Panc1 (cell line): ENCODE measurements at regions not wholly inside any gene's neighbourhood (a gene's known extent, or its start where the extent isn't known, plus 50 kb on each side); places are given as distances from the start of the nearest gene placed in this dataset.

ENCODE experiments used
- ATAC-seq: fragments of 200-7000 bp; cut with Tn5 transposase; 2 replicates; pipeline ENCODE4 v1.9.1; 2020; ENCODE audit warnings: mild to moderate bottlenecking, moderate library complexity
- BruUV-seq: library from RNA; stranded (reverse); fragments of 400-500 nt; replicated peaks from 2 replicates; lab custom pipeline; 2021; lab: Mats Ljungman, UMichigan
- CTCF ChIA-PET: fragments of 300-600 bp; sonication (Branson Sonifier 250); formaldehyde crosslinking; loops from one replicate; lab custom pipeline; 2022; ENCODE audit warnings: antibody characterized with exemption; lab: Charles Lee
- POLR2A ChIA-PET: fragments of 300-600 bp; sonication (Branson Sonifier 250); formaldehyde crosslinking; loops from one replicate; lab custom pipeline; 2022; ENCODE audit warnings: antibody characterized with exemption; lab: Charles Lee
- DNase-seq: peaks from one replicate; pipeline ENCODE4 v3.0.0-alpha.2; 2010; ENCODE audit warnings: low read depth, low spot score
- H3K27ac ChIP-seq: 2 replicates; pipeline ENCODE4 v1.5.1; 2011; ENCODE audit warnings: mild to moderate bottlenecking, low read length, inconsistent platforms
- H3K27me3 ChIP-seq: fragments of 200-500 bp; sonication (Bioruptor generic); 2 replicates; pipeline ENCODE4 v1.6.0; 2014; ENCODE audit warnings: low read length, inconsistent platforms; ENCODE audit not compliant: control insufficient read depth, insufficient read depth
- H3K36me3 ChIP-seq: fragments of 200-500 bp; sonication (Bioruptor generic); 2 replicates; pipeline ENCODE4 v1.5.1; 2014; ENCODE audit warnings: inconsistent platforms, mild to moderate bottlenecking, low read length, moderate library complexity; ENCODE audit not compliant: control insufficient read depth, insufficient read depth
- H3K4me1 ChIP-seq: 2 replicates; pipeline ENCODE4 v1.5.1; 2011; ENCODE audit warnings: inconsistent platforms, mild to moderate bottlenecking, low read length, moderate library complexity; ENCODE audit not compliant: control insufficient read depth, insufficient read depth
- H3K4me3 ChIP-seq, 2 experiments: 2 replicates each; pipeline ENCODE4 v1.5.1; 2011 to 2012; ENCODE audit warnings: low read depth in 2 of 2, low read length in 2 of 2, mild to moderate bottlenecking in 2 of 2, inconsistent platforms in 1 of 2, moderate library complexity in 1 of 2
- H3K9me3 ChIP-seq: fragments of 200-500 bp; sonication (Bioruptor generic); 2 replicates; pipeline ENCODE4 v1.5.1; 2014; ENCODE audit warnings: low read depth, mild to moderate bottlenecking, inconsistent platforms, low read length, moderate library complexity; ENCODE audit not compliant: control insufficient read depth, insufficient read depth
- POLR2AphosphoS5 ChIP-seq: IDR thresholded peaks from 2 replicates; pipeline ENCODE4 v1.6.1; 2012; ENCODE audit warnings: mild to moderate bottlenecking, low read depth, low read length, moderate library complexity
- SIN3A ChIP-seq: IDR thresholded peaks from 2 replicates; pipeline ENCODE4 v1.6.1; 2012; ENCODE audit warnings: low read depth, mild to moderate bottlenecking, low read length, moderate library complexity, borderline replicate concordance; ENCODE audit not compliant: insufficient read depth
- TCF7L2 ChIP-seq: IDR thresholded peaks from 2 replicates; pipeline ENCODE4 v1.6.1; 2011; ENCODE audit warnings: mild to moderate bottlenecking, low read depth, low read length, inconsistent platforms
- in situ Hi-C: cut with HindIII; loops from 2 replicates; pipeline ENCODE4 v1.10.0; 2016; ENCODE audit warnings: low sequenced_read_pairs, low pct_unique_long_range_greater_than_20kb
- intact Hi-C: fragments of 100-400 bp; cut with micrococcal nuclease; formaldehyde crosslinking; loops from one replicate; pipeline ENCODE4 v1.10.0; 2022; ENCODE audit not compliant: unreplicated experiment
- TF ChIP-seq, protein P1 (sequence below), 2 experiments: IDR thresholded peaks; 2 replicates each; pipeline ENCODE4 v1.6.1; 2011 to 2012; ENCODE audit warnings: low read depth in 2 of 2, control low read depth in 1 of 2, low read length in 1 of 2, mild to moderate bottlenecking in 1 of 2, moderate library complexity in 1 of 2; ENCODE audit not compliant: insufficient read depth in 1 of 2
- TF ChIP-seq, protein P2 (sequence below): fragments of 450-650 bp; IDR thresholded peaks from 2 replicates; pipeline ENCODE4 v1.5.1; 2017; ENCODE audit warnings: mild to moderate bottlenecking

DNA sequence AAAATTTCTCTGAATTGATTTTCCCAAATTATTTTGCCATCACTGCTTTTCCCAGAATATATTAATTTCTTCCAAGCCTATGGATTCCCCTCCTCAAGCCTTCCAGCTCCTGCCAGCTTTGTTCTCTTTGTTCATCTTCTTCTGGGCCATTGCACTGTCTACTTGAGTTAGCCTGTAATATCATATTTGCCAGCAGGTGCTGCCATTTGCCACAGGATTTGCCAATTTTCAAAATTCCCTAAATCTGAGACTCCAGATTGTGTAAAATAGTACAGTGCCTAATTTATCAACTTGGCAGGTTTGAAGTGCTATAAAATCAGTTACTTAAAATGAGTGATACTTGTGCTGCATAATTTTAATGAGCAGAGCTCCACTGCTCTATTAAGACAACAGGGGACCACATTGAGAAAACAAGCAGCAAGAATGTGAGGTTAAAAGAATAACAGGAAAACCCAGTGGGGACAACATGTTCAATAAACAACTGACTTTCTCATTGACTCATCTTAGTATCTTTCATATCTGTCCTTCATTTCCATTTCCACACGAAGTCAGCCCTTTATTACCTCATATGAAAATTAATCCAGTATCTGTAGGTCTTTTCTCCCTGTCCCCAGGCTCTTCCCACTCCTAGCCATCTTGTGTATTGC, 84.6 kb upstream of the CCDC196 start:
- TF ChIP-seq SIN3A: no peak
- TF ChIP-seq POLR2AphosphoS5: no peak
- TF ChIP-seq, protein P1, sequence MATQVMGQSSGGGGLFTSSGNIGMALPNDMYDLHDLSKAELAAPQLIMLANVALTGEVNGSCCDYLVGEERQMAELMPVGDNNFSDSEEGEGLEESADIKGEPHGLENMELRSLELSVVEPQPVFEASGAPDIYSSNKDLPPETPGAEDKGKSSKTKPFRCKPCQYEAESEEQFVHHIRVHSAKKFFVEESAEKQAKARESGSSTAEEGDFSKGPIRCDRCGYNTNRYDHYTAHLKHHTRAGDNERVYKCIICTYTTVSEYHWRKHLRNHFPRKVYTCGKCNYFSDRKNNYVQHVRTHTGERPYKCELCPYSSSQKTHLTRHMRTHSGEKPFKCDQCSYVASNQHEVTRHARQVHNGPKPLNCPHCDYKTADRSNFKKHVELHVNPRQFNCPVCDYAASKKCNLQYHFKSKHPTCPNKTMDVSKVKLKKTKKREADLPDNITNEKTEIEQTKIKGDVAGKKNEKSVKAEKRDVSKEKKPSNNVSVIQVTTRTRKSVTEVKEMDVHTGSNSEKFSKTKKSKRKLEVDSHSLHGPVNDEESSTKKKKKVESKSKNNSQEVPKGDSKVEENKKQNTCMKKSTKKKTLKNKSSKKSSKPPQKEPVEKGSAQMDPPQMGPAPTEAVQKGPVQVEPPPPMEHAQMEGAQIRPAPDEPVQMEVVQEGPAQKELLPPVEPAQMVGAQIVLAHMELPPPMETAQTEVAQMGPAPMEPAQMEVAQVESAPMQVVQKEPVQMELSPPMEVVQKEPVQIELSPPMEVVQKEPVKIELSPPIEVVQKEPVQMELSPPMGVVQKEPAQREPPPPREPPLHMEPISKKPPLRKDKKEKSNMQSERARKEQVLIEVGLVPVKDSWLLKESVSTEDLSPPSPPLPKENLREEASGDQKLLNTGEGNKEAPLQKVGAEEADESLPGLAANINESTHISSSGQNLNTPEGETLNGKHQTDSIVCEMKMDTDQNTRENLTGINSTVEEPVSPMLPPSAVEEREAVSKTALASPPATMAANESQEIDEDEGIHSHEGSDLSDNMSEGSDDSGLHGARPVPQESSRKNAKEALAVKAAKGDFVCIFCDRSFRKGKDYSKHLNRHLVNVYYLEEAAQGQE (IDR thresholded peaks at IDR 0.05; ENCODE audit: insufficient read depth in 1 of 2, low read depth in 2 of 2, low read length in 1 of 2): no peak
- TF ChIP-seq, protein P2, sequence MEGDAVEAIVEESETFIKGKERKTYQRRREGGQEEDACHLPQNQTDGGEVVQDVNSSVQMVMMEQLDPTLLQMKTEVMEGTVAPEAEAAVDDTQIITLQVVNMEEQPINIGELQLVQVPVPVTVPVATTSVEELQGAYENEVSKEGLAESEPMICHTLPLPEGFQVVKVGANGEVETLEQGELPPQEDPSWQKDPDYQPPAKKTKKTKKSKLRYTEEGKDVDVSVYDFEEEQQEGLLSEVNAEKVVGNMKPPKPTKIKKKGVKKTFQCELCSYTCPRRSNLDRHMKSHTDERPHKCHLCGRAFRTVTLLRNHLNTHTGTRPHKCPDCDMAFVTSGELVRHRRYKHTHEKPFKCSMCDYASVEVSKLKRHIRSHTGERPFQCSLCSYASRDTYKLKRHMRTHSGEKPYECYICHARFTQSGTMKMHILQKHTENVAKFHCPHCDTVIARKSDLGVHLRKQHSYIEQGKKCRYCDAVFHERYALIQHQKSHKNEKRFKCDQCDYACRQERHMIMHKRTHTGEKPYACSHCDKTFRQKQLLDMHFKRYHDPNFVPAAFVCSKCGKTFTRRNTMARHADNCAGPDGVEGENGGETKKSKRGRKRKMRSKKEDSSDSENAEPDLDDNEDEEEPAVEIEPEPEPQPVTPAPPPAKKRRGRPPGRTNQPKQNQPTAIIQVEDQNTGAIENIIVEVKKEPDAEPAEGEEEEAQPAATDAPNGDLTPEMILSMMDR: peak; percentile 63
- no peak for TF ChIP-seq TCF7L2
- no TSS peak for BruUV-seq
- ChIA-PET POLR2A (no interaction called here), CTCF (interaction anchor here (0.6 to 0.8 kb wide), 2 partner anchors 42 to 422 kb away, joined by 3 to 4 read pairs; no protein-coding TSS in a partner anchor)
- no peak overlapping the region for H3K27ac ChIP-seq
- no peaks in the 10 kb centered on the region for H3K36me3 ChIP-seq
- no peak for ATAC-seq
- in situ Hi-C loops (no loop called here), intact Hi-C loops (loop anchor here (5.0 kb wide), 1 partner anchor 39 kb away; no protein-coding TSS in a partner anchor)
- H3K4me1 ChIP-seq: no peaks in the 10 kb centered on the region
- H3K4me3 ChIP-seq: no peak overlapping the region
- H3K27me3 ChIP-seq: 0 out of 2 replicates have a peak, but pooled peaks cover 4% of the 10 kb centered on the region
- no peaks in the 10 kb centered on the region for H3K9me3 ChIP-seq
- no peak for DNase-seq

DNA sequence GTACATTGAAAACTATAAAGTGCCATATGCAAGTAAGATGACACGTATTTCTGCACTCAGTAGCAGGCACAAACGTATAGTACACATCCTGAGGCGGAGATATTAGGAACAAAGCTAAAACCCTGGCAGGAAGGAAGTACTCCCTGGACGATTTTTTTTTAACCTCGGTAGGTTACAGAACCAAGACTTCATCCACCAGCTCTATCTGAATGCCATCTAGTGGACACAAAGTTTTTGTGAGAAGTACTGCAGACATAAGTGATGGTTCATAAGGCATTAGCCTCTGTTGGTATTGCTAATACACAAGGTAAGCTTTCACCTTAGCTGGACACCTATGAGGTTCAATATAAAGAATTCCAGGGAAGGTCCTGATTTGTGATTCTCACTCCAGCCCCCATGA, 83.0 kb upstream of the CCDC196 start:
- BruUV-seq: no TSS peak
- Histone ChIP-seq H3K4me1 (no peaks in the 10 kb centered on the region), H3K36me3 (no peaks in the 10 kb centered on the region), H3K27me3 (0 out of 2 replicates have a peak, but pooled peaks cover 4% of the 10 kb centered on the region), H3K9me3 (no peaks in the 10 kb centered on the region), H3K27ac (no peak overlapping the region), H3K4me3 (no peak overlapping the region)
- TF ChIP-seq, protein P2: peak; percentile 51
- TF ChIP-seq SIN3A: no peak
- CTCF ChIA-PET: interaction anchor here (0.8 to 1.3 kb wide), 3 partner anchors 11 to 44 kb away, joined by 3 to 5 read pairs (median 5); no protein-coding TSS in a partner anchor
- intact Hi-C loops: loop anchor here (5.0 kb wide), 1 partner anchor 41 kb away; no protein-coding TSS in a partner anchor
- DNase-seq (peak; percentile 18), ATAC-seq (peak; percentile 77)
- POLR2A ChIA-PET: no interaction called here
- in situ Hi-C loops: no loop called here
